ENCODE measurements at regions not wholly inside any gene's neighbourhood (a gene's known extent, or its start where the extent isn't known, plus 50 kb on each side); places are given as distances from the start of the nearest gene placed in this dataset.

DNA sequence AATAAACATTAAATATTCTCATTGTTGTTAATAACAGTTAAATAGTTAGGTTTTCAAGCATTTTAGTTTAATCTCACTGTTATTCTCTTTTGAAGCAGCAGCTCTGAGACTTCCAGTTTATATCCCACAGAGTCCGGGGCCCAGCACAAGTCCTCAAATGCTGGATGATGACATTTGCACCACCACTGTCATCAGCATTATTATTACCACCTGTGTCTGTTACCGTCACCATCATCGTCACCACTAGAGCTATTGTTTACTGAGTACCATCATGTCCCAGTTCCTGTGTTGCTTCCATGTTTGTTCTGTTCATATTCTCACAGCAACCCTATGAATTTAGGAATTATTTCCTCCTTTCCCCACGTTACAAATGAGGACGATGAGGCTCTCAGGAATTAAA is 169.2 kb upstream of the NR3C1 start:
- no peak for TF ChIP-seq POLR2A (IDR thresholded peaks at IDR 0.05)
- TF ChIP-seq CTCF (IDR thresholded peaks at IDR 0.05) = no peak
